HG02840 (cell line): ENCODE measurements at regions not wholly inside any gene's neighbourhood (a gene's known extent, or its start where the extent isn't known, plus 50 kb on each side); places are given as distances from the start of the nearest gene placed in this dataset.

Source experiments
- ATAC-seq: cut with Tn5 transposase; IDR thresholded peaks from one replicate; pipeline ENCODE4 v1.9.1; 2021; ENCODE audit warnings: mild to moderate bottlenecking, moderate library complexity, moderate number of reproducible peaks; ENCODE audit not compliant: unreplicated experiment, low FRiP score

- ATAC-seq, result no peak
Observed at GRCh38 chr6:88388589-88388988, 222.4 kb upstream of the CNR1 start.

GRCh38 chr6:88386167-88386566 is 220.0 kb upstream of the CNR1 start:
- no peak for ATAC-seq

- ATAC-seq, result no peak
Observed at GRCh38 chr6:88383183-88383582, 217.0 kb upstream of the CNR1 start.

GRCh38 chr6:88381289-88381642 is 215.1 kb upstream of the CNR1 start:
- ATAC-seq, result no peak

- ATAC-seq, result no peak
Observed at GRCh38 chr6:88380618-88381288, 214.6 kb upstream of the CNR1 start.

- ATAC-seq, result no peak
Observed at GRCh38 chr6:88380083-88380482, 213.9 kb upstream of the CNR1 start.

- ATAC-seq, result no peak
Observed at GRCh38 chr6:88378639-88379038, 212.5 kb upstream of the CNR1 start.

- no peak for ATAC-seq
Observed at GRCh38 chr6:88377976-88378568, 211.9 kb upstream of the CNR1 start.

GRCh38 chr6:88376768-88377387 is 210.7 kb upstream of the CNR1 start:
- ATAC-seq, result no peak

GRCh38 chr6:88376197-88376596 is 210.1 kb upstream of the CNR1 start:
- no peak for ATAC-seq

- no peak for ATAC-seq
Observed at GRCh38 chr6:88374553-88374952, 208.4 kb upstream of the CNR1 start.

GRCh38 chr6:88371480-88371879 is 205.3 kb upstream of the CNR1 start:
- ATAC-seq, result no peak

- no peak for ATAC-seq
Observed at GRCh38 chr6:88370127-88370710, 204.1 kb upstream of the CNR1 start.

GRCh38 chr6:88369262-88369661 is 203.1 kb upstream of the CNR1 start:
- ATAC-seq, result no peak

- ATAC-seq, result no peak
Observed at GRCh38 chr6:88368071-88368787, 202.1 kb upstream of the CNR1 start.

- no peak for ATAC-seq
Observed at GRCh38 chr6:88367248-88367647, 201.1 kb upstream of the CNR1 start.

GRCh38 chr6:88366672-88367071 is 200.5 kb upstream of the CNR1 start:
- no peak for ATAC-seq

GRCh38 chr6:88365656-88366055 is 199.5 kb upstream of the CNR1 start:
- ATAC-seq, result no peak

- no peak for ATAC-seq
Observed at GRCh38 chr6:88365230-88365629, 199.1 kb upstream of the CNR1 start.

- ATAC-seq, result no peak
Observed at GRCh38 chr6:88361754-88362153, 195.6 kb upstream of the CNR1 start.

GRCh38 chr6:88361298-88361697 is 195.2 kb upstream of the CNR1 start:
- no peak for ATAC-seq
